SH-SY5Y (cell line): ENCODE measurements at regions not wholly inside any gene's neighbourhood (a gene's known extent, or its start where the extent isn't known, plus 50 kb on each side); places are given as distances from the start of the nearest gene placed in this dataset.

Experiments
- GATA2 ChIP-seq: IDR thresholded peaks from 2 replicates; pipeline ENCODE4 v1.6.1; 2011; ENCODE audit warnings: mild to moderate bottlenecking, low read depth, low read length
- GATA3 ChIP-seq: IDR thresholded peaks from 2 replicates; pipeline ENCODE4 v1.6.1; 2011; ENCODE audit warnings: low read depth, mild to moderate bottlenecking, low read length, moderate library complexity

- TF ChIP-seq GATA2 (no peak), GATA3 (no peak)
Measured at GRCh38 chr18:7436166-7436565, 130.9 kb upstream of the PTPRM start.
